ENCODE measurements at regions not wholly inside any gene's neighbourhood (a gene's known extent, or its start where the extent isn't known, plus 50 kb on each side); places are given as distances from the start of the nearest gene placed in this dataset.
"Not testable (repeated sequence)": the region's sequence is repeated elsewhere in the genome, so short reads cannot be mapped to it uniquely, and the experiment has no call there.

DNA sequence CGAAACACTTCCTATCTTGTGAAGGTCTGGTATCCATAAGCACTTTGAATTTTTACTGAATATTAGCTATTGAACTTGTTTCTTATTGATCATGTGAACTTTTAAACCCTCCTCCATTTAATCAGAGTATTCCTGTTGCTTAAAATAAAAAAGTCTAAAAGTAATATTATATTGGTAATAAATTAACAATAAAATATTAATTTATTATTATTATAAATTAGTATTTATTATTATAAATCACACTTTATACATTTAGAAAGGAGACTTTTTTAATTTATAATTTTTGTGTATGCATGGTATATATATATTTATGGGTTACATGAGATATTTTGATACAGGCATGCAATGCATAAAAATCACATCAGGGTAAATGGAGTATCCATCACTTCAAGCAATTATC is 295.4 kb upstream of the NETO1 start:
- no peak for DNase-seq

DNA sequence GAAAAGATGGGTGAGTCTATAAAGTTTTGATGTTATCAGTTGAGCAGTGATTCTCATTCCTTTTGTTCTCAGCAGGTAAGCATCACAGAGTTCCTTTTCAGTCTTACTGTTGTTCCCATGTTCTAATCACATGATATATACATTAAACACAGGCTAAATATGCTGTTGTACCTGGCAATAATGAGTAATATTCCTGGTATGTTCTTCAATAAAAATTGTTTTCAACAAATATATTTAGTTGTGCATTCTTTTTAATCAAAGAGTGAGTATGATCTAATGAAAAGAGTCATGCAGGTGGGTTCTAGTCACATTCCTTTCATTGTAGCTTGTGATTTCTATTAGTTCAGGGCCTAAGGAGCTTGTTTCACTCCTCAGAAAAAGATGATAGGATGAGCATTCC is 288.3 kb upstream of the NETO1 start:
- DNase-seq = no peak

- DNase-seq = peak; percentile 23
These were observed 285.5 kb upstream of the NETO1 start for GRCh38 chr18:73153271-73153670.

DNA sequence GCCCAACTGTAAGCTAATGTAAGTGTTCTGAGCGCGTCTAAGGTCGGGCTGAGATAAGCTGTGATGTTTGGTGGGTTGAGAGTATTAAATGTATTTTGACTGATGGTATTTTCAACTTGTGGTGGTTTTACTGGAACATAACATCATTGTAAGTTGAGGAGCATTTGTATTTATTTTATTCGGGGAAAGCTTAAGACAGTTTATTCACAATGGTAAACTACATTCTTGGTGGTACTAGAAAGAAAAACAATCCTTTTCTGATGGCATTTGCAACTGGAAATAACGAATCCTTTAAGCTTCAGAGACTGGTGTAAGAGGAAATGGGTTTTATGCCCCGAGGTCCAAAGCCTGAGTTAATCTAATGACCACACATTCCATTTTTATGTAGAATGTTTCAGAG is 283.3 kb upstream of the NETO1 start:
- no peak for DNase-seq

- DNase-seq = no peak
These were observed 282.4 kb upstream of the NETO1 start for GRCh38 chr18:73150199-73150598.

- no peak for DNase-seq
These were observed 279.8 kb upstream of the NETO1 start for GRCh38 chr18:73147590-73147989.

DNA sequence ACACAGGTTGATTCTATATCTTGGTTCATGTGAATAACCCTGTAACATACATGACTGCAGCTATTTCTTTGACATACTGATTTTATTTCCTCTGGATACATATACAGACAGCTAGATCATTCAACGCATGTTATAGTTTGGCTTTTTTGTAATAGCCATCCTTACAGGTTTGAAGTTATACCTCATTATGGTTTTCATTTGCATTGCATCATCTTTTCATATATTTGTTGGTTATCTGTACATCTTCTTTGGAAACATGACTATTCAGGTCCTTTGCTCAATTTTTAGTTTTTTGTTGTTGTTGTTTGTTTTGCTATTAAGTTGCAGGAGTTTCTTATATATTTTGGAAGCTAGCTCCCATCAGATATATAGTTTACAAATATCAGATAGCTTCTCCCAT is 276.2 kb upstream of the NETO1 start:
- no peak for DNase-seq

- no peak for DNase-seq
These were observed 268.3 kb upstream of the NETO1 start for GRCh38 chr18:73136134-73136533.

DNA sequence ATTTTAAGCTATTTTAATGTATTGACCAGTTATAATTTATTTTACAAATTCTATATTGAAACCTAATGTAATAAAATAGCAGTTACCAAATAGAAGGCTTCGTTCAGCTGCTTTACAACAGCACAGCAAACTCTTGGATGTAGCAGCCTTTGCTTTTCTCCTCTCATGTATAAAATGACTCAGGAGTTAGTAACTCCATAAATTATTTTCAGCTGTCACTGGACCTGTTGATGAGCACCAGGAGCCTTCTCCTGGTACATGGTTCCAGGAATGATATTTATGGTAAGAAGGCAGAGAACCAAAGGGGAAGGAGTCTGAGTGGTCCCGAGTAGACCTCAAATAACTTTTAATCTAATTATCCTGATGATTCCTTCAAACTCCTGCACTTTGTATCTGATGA is 256.4 kb upstream of the NETO1 start:
- no peak for DNase-seq

GRCh38 chr18:73121207-73121606 is 253.4 kb upstream of the NETO1 start:
- DNase-seq = no peak

- no peak for DNase-seq
These were observed 252.8 kb upstream of the NETO1 start for GRCh38 chr18:73120626-73121025.

DNA sequence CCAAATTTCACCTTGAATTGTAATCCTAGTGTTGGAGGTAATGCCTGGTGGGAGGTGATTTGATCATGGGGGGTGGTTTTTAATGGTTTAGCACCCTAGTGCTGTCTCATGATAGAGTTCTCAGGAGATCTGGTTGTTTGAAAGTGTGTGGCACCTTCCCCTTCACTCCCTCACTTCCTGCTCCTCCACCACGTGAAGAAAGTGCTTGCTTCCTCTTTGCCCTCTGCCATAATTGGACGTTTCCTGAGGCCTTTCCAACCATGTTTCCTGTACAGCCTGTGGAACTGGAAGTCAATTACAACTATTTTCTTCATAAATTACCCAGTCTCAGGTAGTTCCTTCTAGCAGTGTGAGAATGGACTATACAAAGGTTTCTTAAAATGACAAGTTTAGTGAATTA is 251.8 kb upstream of the NETO1 start:
- DNase-seq = no peak

GRCh38 chr18:73118121-73118816 is 250.5 kb upstream of the NETO1 start:
- DNase-seq = no peak

DNA sequence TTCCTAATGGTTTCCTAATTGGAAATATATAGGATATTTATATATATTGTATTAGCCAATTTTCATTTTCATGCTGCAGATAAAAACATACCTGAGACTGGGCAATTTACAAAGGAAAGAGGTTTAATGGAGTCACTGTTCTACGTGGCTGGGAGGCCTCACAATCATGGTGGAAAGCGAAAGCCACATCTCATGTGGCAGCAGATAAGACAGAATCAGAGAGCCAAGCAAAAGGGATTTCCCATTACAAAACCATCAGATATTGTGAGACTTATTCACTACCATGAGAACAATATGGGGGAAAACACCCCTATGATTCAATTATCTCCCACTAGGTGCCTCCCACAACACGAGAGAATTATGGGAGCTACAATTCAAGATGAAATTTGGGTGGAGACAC is 242.5 kb upstream of the NETO1 start:
- DNase-seq = no peak

DNA sequence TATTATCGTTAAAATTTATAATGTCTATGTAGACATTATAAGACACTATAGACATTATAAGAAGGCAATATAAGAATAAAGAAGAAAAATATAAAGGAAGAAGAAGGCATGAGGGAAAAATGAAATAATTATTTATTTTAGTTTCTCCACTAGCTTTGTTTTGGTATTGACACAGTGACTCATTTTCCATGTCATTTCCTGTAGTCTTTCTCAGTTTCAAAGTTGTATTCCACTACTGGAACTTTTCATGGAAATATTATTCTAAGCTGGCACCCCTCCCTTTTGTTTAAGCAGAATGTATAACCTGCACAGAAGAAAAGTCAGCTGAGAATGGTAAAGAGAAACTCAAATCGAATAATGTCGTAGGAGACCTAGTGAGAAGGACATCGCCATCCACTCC is 234.2 kb upstream of the NETO1 start:
- no peak for DNase-seq

GRCh38 chr18:73101491-73101890 is 233.7 kb upstream of the NETO1 start:
- DNase-seq = not testable (repeated sequence)

- DNase-seq = peak; percentile 2
These were observed 232.0 kb upstream of the NETO1 start for GRCh38 chr18:73099759-73100158.

- DNase-seq = no peak
These were observed 226.0 kb upstream of the NETO1 start for GRCh38 chr18:73093687-73094250.

DNA sequence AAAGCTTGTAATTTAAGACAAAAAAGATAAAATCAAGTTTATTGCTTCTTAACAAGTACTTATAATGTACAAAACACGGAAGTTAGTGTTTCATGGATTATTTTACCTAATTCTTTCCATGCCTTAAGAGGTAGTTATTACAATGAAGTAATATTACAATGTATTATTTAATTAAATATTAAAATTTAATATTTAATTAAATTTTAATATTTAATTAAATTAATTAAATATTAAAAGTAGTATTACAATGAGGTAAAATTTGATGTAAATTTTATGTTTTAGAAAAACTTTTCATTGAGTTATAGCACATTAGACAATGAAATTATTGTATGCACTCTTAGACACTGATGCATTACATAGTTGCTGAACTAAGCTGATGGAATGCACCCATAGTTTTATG is 220.7 kb upstream of the NETO1 start:
- DNase-seq = no peak

DNA sequence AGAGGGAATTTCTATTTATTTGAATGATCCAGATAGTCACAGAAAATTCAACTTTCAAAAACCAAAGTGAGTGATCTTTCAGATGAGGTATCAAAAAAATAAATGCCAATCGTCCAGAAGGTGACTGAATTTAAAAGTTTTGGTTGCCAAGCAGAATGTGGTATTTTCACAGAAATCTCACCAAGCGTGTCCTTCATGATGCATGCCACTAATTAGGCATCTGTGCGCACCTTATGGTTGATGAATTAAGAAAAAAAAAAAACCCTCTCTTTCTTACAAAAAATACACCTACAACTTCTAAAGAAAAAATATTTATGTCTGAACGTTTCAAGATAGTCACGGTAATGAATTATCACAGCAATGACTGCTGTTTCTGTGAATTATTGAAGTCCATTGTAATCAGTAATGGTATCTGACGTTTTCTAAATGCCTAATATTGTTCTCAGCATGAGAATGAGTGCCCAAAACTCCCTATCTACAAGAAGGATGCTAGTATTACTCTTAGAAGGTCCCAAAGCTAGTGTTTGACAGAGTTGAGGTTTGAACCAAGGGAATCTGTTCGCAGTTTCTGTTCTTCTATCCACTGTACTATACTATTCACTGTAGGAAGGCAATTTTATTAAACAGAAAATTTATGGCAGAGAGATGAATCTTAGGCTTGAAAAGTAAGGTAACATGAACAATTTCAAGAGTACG is 219.6 kb upstream of the NETO1 start:
- no peak for DNase-seq

DNA sequence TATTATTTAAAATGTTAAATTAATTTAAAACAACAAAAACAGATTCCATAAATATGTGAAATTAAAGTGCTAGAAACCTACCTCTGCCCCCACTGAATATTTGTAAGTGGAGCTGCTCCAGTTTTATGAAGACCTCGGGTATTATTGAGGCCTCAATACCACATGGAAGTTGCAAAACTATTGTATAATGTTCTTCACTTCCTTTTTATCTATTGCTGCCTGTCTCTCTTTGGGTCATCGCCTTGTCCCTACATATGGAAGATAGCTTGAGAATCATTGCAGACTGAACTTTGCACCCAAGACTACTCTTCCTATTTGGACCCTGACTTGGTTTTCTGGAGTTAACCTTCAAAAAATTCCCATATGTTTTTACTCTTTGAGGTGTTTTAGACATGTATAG is 212.1 kb upstream of the NETO1 start:
- DNase-seq = no peak

DNA sequence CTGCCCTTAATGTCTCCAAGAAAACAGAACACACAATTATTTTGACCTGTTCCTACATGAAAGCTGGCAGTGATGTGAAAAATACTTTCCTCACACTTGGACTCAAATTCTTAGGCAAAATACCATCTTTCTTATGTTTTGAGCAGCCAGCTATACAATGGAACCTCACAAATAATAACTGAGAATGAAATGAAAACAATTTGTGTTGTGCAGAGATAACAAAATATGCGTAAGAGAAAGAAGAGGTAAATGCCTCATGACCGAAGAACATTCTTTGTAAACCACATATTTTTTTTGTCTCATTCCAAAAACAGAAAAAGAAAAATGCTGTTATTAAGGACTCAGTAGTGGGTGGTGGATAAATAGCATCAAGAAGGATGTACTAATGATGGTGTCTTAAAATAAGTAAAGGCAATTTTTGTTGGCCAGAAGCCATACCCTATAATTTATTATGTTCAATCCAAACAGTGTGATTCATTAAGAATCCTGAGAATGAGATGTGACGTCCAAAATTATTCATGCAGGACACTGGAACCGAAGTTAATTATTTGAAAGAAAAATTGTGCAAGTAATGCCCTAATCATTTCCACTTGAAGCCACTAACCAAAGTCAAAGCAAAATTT is 193.0 kb upstream of the NETO1 start:
- no peak for DNase-seq

GRCh38 chr18:73059280-73059679 is 191.5 kb upstream of the NETO1 start:
- peak; percentile 33 for DNase-seq

GRCh38 chr18:73047688-73048087 is 179.9 kb upstream of the NETO1 start:
- no peak for DNase-seq
